ENCODE measurements at regions not wholly inside any gene's neighbourhood (a gene's known extent, or its start where the extent isn't known, plus 50 kb on each side); places are given as distances from the start of the nearest gene placed in this dataset.
"Not testable (repeated sequence)": the region's sequence is repeated elsewhere in the genome, so short reads cannot be mapped to it uniquely, and the experiment has no call there.

GRCh38 chr3:103847081-103848062 lies 1412.6 kb downstream of the ZPLD1 start:
- H3K4me3 ChIP-seq (ENCODE audit: low read depth, low read length) = no peak overlapping the region

DNA sequence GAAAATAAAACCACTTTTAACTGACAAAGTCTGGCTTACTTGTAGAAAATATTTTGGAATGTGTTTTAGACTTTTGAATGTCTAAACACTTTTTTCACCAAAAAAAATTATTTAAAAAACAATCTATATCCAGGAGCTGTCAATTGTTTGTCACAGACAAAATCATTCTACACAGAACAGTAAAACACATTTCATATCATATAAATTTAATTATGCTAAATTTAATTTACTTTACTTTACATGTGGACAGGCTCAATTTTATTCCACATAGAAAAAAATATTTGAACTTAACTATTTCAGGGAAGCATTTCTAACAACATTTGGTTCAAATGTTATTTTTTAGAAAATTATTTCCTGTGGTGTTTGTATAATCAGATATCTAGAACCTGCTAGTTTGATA lies 1417.0 kb downstream of the ZPLD1 start:
- H3K4me3 ChIP-seq (ENCODE audit: low read depth, low read length) = no peak overlapping the region

DNA sequence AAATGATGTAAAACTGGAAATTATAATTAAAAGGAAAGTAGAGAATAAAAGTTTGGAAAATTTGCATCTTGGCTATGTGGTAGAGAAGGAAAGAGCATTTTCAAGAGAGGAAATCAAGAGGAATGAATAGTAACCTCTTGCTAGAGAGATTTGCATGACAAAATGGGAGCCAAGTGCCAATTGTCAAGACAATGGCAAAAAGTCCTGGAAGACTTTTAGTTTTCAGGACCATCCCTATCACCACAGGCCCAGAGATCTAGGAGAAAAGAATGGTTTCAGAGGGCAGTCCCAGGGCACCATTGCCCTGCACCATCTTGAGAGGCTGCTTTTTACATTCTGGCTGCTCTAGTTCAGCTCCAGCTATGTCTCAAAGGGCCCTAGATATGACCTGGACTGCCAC lies 1427.6 kb downstream of the ZPLD1 start:
- H3K4me3 ChIP-seq (ENCODE audit: low read depth, low read length) = no peak overlapping the region

DNA sequence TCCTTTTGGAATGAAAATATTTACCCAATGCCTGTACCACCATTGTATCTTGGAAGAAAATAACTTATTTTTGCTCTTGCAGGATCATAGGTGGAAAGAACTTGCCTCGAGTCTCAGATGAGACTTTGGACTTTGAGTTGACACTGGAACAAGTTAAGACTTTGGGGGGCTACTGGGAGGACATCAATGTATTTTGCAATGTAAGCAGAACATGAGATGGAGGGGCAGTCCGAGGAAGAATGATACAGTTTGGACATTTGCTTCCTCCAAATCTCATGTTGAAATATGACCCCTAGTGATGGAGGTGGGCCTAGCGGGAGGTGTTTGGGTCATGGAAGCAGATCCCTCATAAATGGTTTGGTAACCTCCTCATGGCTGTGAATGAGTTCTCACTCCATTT lies 1428.6 kb downstream of the ZPLD1 start:
- no peak overlapping the region for H3K4me3 ChIP-seq (ENCODE audit: low read depth, low read length)

DNA sequence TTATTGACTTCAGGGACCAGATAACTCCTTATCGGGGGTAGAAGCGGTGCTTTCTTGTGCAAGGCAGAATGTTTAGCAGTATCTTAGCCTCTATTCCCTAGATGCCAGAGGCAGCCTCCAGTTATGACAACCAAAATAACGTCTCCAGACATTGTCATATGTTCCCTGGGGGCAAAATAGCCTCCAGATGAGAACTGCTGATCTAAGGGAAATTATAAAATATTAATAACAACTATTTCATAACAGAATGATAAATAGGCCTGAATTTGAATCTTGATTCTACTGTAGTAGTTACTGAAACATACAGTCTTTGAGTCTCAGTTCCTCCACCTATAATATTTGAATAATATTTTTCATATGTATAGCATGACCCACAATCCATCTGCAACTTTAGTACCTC lies 1431.3 kb downstream of the ZPLD1 start:
- no peak overlapping the region for H3K4me3 ChIP-seq (ENCODE audit: low read depth, low read length)

DNA sequence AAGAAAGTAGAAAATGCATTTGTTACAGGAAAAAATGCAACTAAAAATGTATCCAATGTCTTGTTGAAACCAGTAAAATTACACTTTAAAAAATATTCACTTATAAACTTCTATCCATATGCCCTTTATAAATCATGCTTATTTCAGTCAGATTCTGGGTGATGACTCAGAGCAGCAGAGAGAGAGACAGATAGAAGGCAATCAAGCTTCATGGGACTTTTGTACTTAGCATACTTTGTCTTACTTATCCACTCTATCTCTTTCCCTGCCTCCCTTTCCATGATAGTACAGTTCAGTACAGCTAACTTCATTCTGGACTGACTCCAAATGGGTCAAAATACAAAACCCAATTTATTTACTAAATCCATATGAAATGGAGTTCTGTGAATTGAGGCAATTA lies 1438.2 kb downstream of the ZPLD1 start:
- H3K4me3 ChIP-seq (ENCODE audit: low read depth, low read length) = no peak overlapping the region

DNA sequence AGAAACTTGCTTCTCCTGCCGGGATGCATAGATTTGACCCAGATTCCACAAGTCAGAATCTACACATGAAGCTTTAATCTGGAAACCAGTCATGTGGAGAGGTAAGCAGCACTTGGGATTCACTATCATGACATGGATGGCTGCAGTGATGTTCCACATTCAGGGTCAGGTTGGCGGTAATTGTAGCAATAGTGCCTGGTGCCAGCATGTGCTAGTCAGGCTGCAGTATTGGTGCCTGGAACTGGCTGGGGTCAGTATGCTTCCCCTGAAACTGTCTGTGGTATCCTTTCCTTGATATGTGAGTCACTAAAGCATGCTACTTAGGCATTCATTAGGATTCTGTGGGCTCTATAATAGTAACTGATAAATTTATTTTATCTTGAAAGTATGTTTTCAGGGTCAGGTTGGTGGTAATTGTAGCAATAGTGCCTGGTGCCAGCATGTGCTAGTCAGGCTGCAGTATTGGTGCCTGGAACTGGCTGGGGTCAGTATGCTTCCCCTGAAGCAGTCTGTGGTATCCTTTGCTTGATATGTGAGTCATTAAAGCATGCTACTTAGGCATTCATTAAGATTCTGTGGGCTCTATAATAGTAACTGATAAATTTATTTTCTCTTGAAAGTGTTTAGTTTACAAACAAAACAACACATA lies 1439.2 kb downstream of the ZPLD1 start:
- no peak overlapping the region for H3K4me3 ChIP-seq (ENCODE audit: low read depth, low read length)

- H3K4me3 ChIP-seq (ENCODE audit: low read depth, low read length) = not testable (repeated sequence)
These were observed 1447.0 kb downstream of the ZPLD1 start for GRCh38 chr3:103881809-103882208.

DNA sequence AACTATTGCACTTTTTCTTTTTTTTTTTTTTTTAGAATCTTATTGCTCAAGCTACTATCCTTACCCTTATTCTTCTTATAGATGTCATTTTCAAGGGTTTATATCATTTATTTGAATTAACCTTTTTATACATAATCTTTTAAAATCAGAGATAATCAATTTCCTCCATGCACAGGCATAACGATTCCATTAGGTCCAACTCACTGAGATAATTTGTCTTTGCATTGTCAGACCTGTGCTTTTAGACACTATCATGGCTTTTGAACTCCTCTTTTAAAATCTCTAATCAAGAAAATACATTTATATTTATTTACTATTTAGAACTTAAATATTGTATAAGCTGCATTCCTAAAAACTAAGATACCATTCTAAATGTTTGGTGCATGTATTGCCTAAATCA lies 1454.9 kb downstream of the ZPLD1 start:
- H3K4me3 ChIP-seq (ENCODE audit: low read depth, low read length) = no peak overlapping the region

GRCh38 chr3:103894162-103894822 lies 1459.5 kb downstream of the ZPLD1 start:
- no peak overlapping the region for H3K4me3 ChIP-seq (ENCODE audit: low read depth, low read length)

GRCh38 chr3:103899328-103899727 lies 1464.5 kb downstream of the ZPLD1 start:
- no peak overlapping the region for H3K4me3 ChIP-seq (ENCODE audit: low read depth, low read length)

DNA sequence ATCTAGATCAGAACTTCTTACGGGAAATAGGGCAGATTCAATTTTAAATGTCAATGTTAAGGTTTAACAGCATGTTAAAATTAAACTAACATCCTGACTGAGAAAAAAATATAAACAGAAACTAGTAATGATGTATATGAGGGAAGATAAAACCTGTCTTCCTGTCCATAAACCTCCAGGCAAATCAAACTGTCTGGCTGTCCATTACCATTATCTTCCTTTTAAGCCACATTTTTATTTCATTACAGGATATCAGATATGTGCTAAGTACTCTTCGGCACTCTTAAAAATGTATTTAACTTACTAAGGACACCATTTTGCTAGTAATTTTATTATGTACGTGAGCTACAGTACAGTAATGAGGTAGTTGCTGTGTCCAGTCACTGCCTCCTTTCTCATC lies 1461.7 kb upstream of the ALCAM start:
- H3K4me3 ChIP-seq (ENCODE audit: low read depth, low read length) = no peak overlapping the region

- H3K4me3 ChIP-seq (ENCODE audit: low read depth, low read length) = no peak overlapping the region
These were observed 1460.4 kb upstream of the ALCAM start for GRCh38 chr3:103906304-103906703.

- H3K4me3 ChIP-seq (ENCODE audit: low read depth, low read length) = no peak overlapping the region
These were observed 1459.9 kb upstream of the ALCAM start for GRCh38 chr3:103906808-103907207.

GRCh38 chr3:103907567-103907966 lies 1459.1 kb upstream of the ALCAM start:
- no peak overlapping the region for H3K4me3 ChIP-seq (ENCODE audit: low read depth, low read length)

DNA sequence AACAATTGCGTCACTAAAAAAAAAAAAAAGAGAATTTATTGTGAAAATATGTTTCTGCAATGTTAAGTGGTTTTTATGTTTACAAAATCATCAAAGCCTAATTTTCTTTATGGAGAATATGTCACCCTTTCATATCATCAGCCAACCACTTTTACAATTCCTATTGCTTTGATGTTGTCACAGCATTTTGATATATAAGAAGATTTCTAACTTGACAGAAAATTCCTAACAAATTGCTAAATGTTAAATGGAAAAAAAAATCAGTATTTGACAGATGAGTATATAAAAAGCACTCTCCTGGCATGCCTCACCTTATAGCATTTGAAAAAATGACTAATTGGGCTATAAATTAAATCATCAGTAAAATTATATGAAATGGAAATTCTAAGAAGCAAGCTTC lies 1457.3 kb upstream of the ALCAM start:
- H3K4me3 ChIP-seq (ENCODE audit: low read depth, low read length) = no peak overlapping the region

DNA sequence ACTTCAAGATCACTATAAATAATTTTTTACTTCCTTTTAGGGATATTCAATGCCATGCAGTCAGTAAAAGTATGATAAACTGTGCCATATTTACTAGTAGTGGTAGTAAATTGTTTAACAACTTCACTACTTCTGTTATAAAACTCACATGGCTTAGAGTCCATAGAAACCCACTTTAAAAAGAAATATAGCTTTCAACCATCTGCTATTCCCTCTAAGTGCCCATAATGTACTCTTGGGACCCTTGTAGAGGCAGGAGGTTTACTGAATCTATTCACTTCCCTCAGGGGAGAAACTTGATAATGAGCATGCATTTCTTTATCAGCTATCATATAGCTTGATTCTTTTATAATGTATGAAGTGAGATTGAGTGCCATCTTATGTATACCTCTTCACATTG lies 1448.4 kb upstream of the ALCAM start:
- no peak overlapping the region for H3K4me3 ChIP-seq (ENCODE audit: low read depth, low read length)

- H3K4me3 ChIP-seq (ENCODE audit: low read depth, low read length) = no peak overlapping the region
These were observed 1447.4 kb upstream of the ALCAM start for GRCh38 chr3:103919327-103919726.

GRCh38 chr3:103923907-103924306 lies 1442.8 kb upstream of the ALCAM start:
- no peak overlapping the region for H3K4me3 ChIP-seq (ENCODE audit: low read depth, low read length)

GRCh38 chr3:103924544-103924943 lies 1442.2 kb upstream of the ALCAM start:
- H3K4me3 ChIP-seq (ENCODE audit: low read depth, low read length) = no peak overlapping the region

DNA sequence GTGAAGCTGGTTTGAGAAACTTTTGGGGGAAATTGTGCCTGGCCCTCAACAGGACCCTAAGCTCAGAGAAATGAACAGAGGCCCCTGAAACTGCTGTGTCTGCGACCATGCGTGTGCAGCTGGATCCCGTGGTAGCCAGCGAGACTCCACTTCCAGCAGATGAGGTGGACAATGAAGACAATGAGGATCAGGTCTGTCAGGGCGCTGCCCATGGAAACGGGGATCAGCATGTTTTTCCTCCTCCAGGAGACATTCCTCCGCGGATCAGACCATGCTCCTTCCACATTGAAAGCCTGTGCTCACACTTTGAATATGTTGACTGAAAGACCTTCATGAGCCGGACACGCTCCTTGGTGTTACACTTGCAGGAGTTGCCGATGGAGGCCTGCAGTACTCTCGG lies 1439.8 kb upstream of the ALCAM start:
- H3K4me3 ChIP-seq (ENCODE audit: low read depth, low read length) = no peak overlapping the region

- H3K4me3 ChIP-seq (ENCODE audit: low read depth, low read length) = no peak overlapping the region
These were observed 1438.8 kb upstream of the ALCAM start for GRCh38 chr3:103927896-103928295.
